NCI-H146 treated with DMSO at 0.1 percent for 48 hours (cell line): ENCODE measurements at regions not wholly inside any gene's neighbourhood (a gene's known extent, or its start where the extent isn't known, plus 50 kb on each side); places are given as distances from the start of the nearest gene placed in this dataset.
"Not testable (repeated sequence)": the region's sequence is repeated elsewhere in the genome, so short reads cannot be mapped to it uniquely, and the experiment has no call there.

Experiments
- DNase-seq: peaks from one replicate; lab custom pipeline; 2025; ENCODE audit not compliant: unreplicated experiment; lab: John Stamatoyannopoulos, UW

GRCh38 chr2:140178234-140178633, 1398.0 kb upstream of the NXPH2 start:
- no peak for DNase-seq

GRCh38 chr2:140177086-140177485, 1396.9 kb upstream of the NXPH2 start:
- DNase-seq, result no peak

- DNase-seq, result no peak
Observed at GRCh38 chr2:140173790-140174189, 1393.6 kb upstream of the NXPH2 start.

- DNase-seq, result no peak
Observed at GRCh38 chr2:140164449-140164848, 1384.3 kb upstream of the NXPH2 start.

GRCh38 chr2:140158259-140158658, 1378.1 kb upstream of the NXPH2 start:
- DNase-seq, result no peak

- DNase-seq, result no peak
Observed at GRCh38 chr2:140157816-140158215, 1377.6 kb upstream of the NXPH2 start.

GRCh38 chr2:140154706-140155105, 1374.5 kb upstream of the NXPH2 start:
- no peak for DNase-seq

- no peak for DNase-seq
Observed at GRCh38 chr2:140154271-140154670, 1374.1 kb upstream of the NXPH2 start.

- no peak for DNase-seq
Observed at GRCh38 chr2:140144611-140145010, 1364.4 kb upstream of the NXPH2 start.

GRCh38 chr2:140138736-140139135, 1358.5 kb upstream of the NXPH2 start:
- DNase-seq, result no peak

GRCh38 chr2:140136861-140137260, 1356.7 kb upstream of the NXPH2 start:
- DNase-seq, result no peak

- DNase-seq, result no peak
Observed at GRCh38 chr2:140136366-140136765, 1356.2 kb upstream of the NXPH2 start.

GRCh38 chr2:140128909-140129308, 1348.7 kb upstream of the NXPH2 start:
- no peak for DNase-seq

- no peak for DNase-seq
Observed at GRCh38 chr2:140122001-140122400, 1341.8 kb upstream of the NXPH2 start.

GRCh38 chr2:140117386-140117785, 1337.2 kb upstream of the NXPH2 start:
- no peak for DNase-seq

- DNase-seq, result no peak
Observed at GRCh38 chr2:140108706-140109475, 1328.7 kb upstream of the NXPH2 start.

- DNase-seq, result no peak
Observed at GRCh38 chr2:140091926-140092325, 1311.7 kb upstream of the NXPH2 start.

- no peak for DNase-seq
Observed at GRCh38 chr2:140086964-140087363, 1306.8 kb upstream of the NXPH2 start.

GRCh38 chr2:140085674-140086073, 1305.5 kb upstream of the NXPH2 start:
- peak; percentile 22 for DNase-seq

- no peak for DNase-seq
Observed at GRCh38 chr2:140079038-140079437, 1298.8 kb upstream of the NXPH2 start.

GRCh38 chr2:140076164-140076563, 1296.0 kb upstream of the NXPH2 start:
- DNase-seq, result no peak

- DNase-seq, result not testable (repeated sequence)
Observed at GRCh38 chr2:140073763-140074162, 1293.6 kb upstream of the NXPH2 start.

- DNase-seq, result no peak
Observed at GRCh38 chr2:140067661-140068060, 1287.5 kb upstream of the NXPH2 start.
